Sigmoid colon (tissue), 4 donors: ENCODE measurements at regions not wholly inside any gene's neighbourhood (a gene's known extent, or its start where the extent isn't known, plus 50 kb on each side); places are given as distances from the start of the nearest gene placed in this dataset.

Experiments
- CTCF ChIP-seq, 4 experiments: fragments of 450-650 bp in 3 of 4; fragments of 200-600 bp in 1 of 4; IDR thresholded peaks; one replicate each; pipeline ENCODE4 v1.5.1; 2016 to 2019; ENCODE audit warnings: antibody characterized with exemption in 4 of 4, mild to moderate bottlenecking in 3 of 4, moderate library complexity in 2 of 4
- EP300 ChIP-seq, 4 donors: sonication (generic); formaldehyde crosslinking; IDR thresholded peaks; one replicate each; pipeline ENCODE4 v1.6.1; 2017; ENCODE audit warnings: antibody characterized with exemption in 4 of 4
- POLR2A ChIP-seq, 2 donors: fragments of 450-650 bp; IDR thresholded peaks; one replicate each; pipeline ENCODE4 v1.6.1; 2016; ENCODE audit warnings: antibody characterized with exemption in 2 of 2, mild to moderate bottlenecking in 2 of 2, moderate library complexity in 2 of 2
- POLR2AphosphoS5 ChIP-seq, 4 donors: sonication (generic); formaldehyde crosslinking; IDR thresholded peaks; one replicate each; pipeline ENCODE4 v1.6.1; 2017; ENCODE audit warnings: antibody characterized with exemption in 4 of 4

GRCh38 chr3:116877968-116878367, 168.4 kb downstream of the TUSC7 start:
- TF ChIP-seq POLR2A (IDR thresholded peaks at IDR 0.05): no peak
- no peak for TF ChIP-seq CTCF (IDR thresholded peaks at IDR 0.05)
- TF ChIP-seq POLR2AphosphoS5 (IDR thresholded peaks at IDR 0.05): no peak
- TF ChIP-seq EP300 (IDR thresholded peaks at IDR 0.05): no peak
